Stimulated activated naive CD8-positive, alpha-beta T cell treated with anti-CD3 and anti-CD28 coated beads, Interleukin-15, Interleukin-2, amounts not matched to agents 100 ng/mL and 50 ng/mL, for 24 hours (primary cell): ENCODE measurements at regions not wholly inside any gene's neighbourhood (a gene's known extent, or its start where the extent isn't known, plus 50 kb on each side); places are given as distances from the start of the nearest gene placed in this dataset.

Experiments
- H3K27ac Mint-ChIP-seq: one replicate; pipeline ENCODE4 v1.8.0; 2021; ENCODE audit warnings: mild to moderate bottlenecking, mixed read lengths
- H3K27me3 Mint-ChIP-seq: one replicate; pipeline ENCODE4 v1.8.0; 2021; ENCODE audit warnings: mixed read lengths
- H3K36me3 Mint-ChIP-seq: one replicate; pipeline ENCODE4 v1.8.0; 2021; ENCODE audit warnings: low read depth, mixed read lengths
- H3K4me1 Mint-ChIP-seq: one replicate; pipeline ENCODE4 v1.8.0; 2021; ENCODE audit warnings: low read depth, mixed read lengths
- H3K4me3 Mint-ChIP-seq: one replicate; pipeline ENCODE4 v1.8.0; 2021; ENCODE audit warnings: mild to moderate bottlenecking, mixed read lengths
- H3K9me3 Mint-ChIP-seq: one replicate; pipeline ENCODE4 v1.8.0; 2021; ENCODE audit warnings: mixed read lengths

- no peaks in the 10 kb centered on the region for H3K4me1 Mint-ChIP-seq
- no peaks in the 10 kb centered on the region for H3K36me3 Mint-ChIP-seq
- H3K4me3 Mint-ChIP-seq, result no peak overlapping the region
- H3K27ac Mint-ChIP-seq, result no peak overlapping the region
- H3K9me3 Mint-ChIP-seq, result no peaks in the 10 kb centered on the region
- peaks cover 5% of the 10 kb centered on the region for H3K27me3 Mint-ChIP-seq
Observed at GRCh38 chr3:18246336-18247060, 178.6 kb downstream of the SATB1 start.

- Mint-ChIP-seq H3K27ac (no peak overlapping the region), H3K9me3 (no peaks in the 10 kb centered on the region), H3K36me3 (no peaks in the 10 kb centered on the region), H3K4me3 (no peak overlapping the region), H3K27me3 (peaks cover 5% of the 10 kb centered on the region), H3K4me1 (no peaks in the 10 kb centered on the region)
Observed at GRCh38 chr3:18245721-18246120, 179.4 kb downstream of the SATB1 start.

- peaks cover 19% of the 10 kb centered on the region for H3K4me1 Mint-ChIP-seq
- no peak overlapping the region for H3K27ac Mint-ChIP-seq
- H3K4me3 Mint-ChIP-seq, result no peak overlapping the region
- peaks cover 19% of the 10 kb centered on the region for H3K27me3 Mint-ChIP-seq
- H3K9me3 Mint-ChIP-seq, result no peaks in the 10 kb centered on the region
- no peaks in the 10 kb centered on the region for H3K36me3 Mint-ChIP-seq
Observed at GRCh38 chr3:18241837-18242236, 183.3 kb downstream of the SATB1 start.

GRCh38 chr3:18239674-18240073 lies 185.5 kb downstream of the SATB1 start:
- no peak overlapping the region for H3K27ac Mint-ChIP-seq
- H3K4me1 Mint-ChIP-seq, result peaks cover 26% of the 10 kb centered on the region
- no peak overlapping the region for H3K4me3 Mint-ChIP-seq
- H3K27me3 Mint-ChIP-seq, result peaks cover 27% of the 10 kb centered on the region
- no peaks in the 10 kb centered on the region for H3K9me3 Mint-ChIP-seq
- no peaks in the 10 kb centered on the region for H3K36me3 Mint-ChIP-seq

GRCh38 chr3:18238746-18239331 lies 186.3 kb downstream of the SATB1 start:
- Mint-ChIP-seq H3K27me3 (peaks cover 29% of the 10 kb centered on the region), H3K4me1 (peaks cover 26% of the 10 kb centered on the region), H3K36me3 (no peaks in the 10 kb centered on the region), H3K27ac (no peak overlapping the region), H3K9me3 (no peaks in the 10 kb centered on the region), H3K4me3 (no peak overlapping the region)

- Mint-ChIP-seq H3K9me3 (no peaks in the 10 kb centered on the region), H3K4me3 (no peak overlapping the region)
Observed at GRCh38 chr3:18238332-18238731, 186.8 kb downstream of the SATB1 start.

GRCh38 chr3:18237251-18238005 lies 187.7 kb downstream of the SATB1 start:
- Mint-ChIP-seq H3K4me3 (no peak overlapping the region), H3K27me3 (peaks cover 29% of the 10 kb centered on the region), H3K27ac (no peak overlapping the region), H3K9me3 (no peaks in the 10 kb centered on the region), H3K4me1 (peaks cover 26% of the 10 kb centered on the region), H3K36me3 (no peaks in the 10 kb centered on the region)

More at GRCh38 chr3:18238332-18238731, 186.8 kb downstream of the SATB1 start:
- peak overlapping the region; percentile 15 for H3K27ac Mint-ChIP-seq
- peaks cover 30% of the 10 kb centered on the region for H3K27me3 Mint-ChIP-seq
- no peaks in the 10 kb centered on the region for H3K36me3 Mint-ChIP-seq
- peaks cover 26% of the 10 kb centered on the region for H3K4me1 Mint-ChIP-seq

GRCh38 chr3:18236726-18237125 lies 188.4 kb downstream of the SATB1 start:
- H3K9me3 Mint-ChIP-seq, result no peaks in the 10 kb centered on the region
- no peak overlapping the region for H3K4me3 Mint-ChIP-seq
- H3K4me1 Mint-ChIP-seq, result peaks cover 26% of the 10 kb centered on the region
- H3K27ac Mint-ChIP-seq, result no peak overlapping the region
- H3K36me3 Mint-ChIP-seq, result no peaks in the 10 kb centered on the region
- H3K27me3 Mint-ChIP-seq, result peaks cover 29% of the 10 kb centered on the region

- peaks cover 26% of the 10 kb centered on the region for H3K4me1 Mint-ChIP-seq
- H3K27me3 Mint-ChIP-seq, result peaks cover 22% of the 10 kb centered on the region
- H3K36me3 Mint-ChIP-seq, result no peaks in the 10 kb centered on the region
- H3K4me3 Mint-ChIP-seq, result no peak overlapping the region
- no peak overlapping the region for H3K27ac Mint-ChIP-seq
- no peaks in the 10 kb centered on the region for H3K9me3 Mint-ChIP-seq
Observed at GRCh38 chr3:18234717-18235335, 190.3 kb downstream of the SATB1 start.

GRCh38 chr3:18233987-18234716 lies 191.0 kb downstream of the SATB1 start:
- Mint-ChIP-seq H3K27me3 (peaks cover 20% of the 10 kb centered on the region), H3K4me3 (no peak overlapping the region), H3K36me3 (no peaks in the 10 kb centered on the region), H3K4me1 (peaks cover 26% of the 10 kb centered on the region), H3K9me3 (no peaks in the 10 kb centered on the region), H3K27ac (peak overlapping the region; percentile 31)

- H3K9me3 Mint-ChIP-seq, result no peaks in the 10 kb centered on the region
- no peak overlapping the region for H3K4me3 Mint-ChIP-seq
- H3K27ac Mint-ChIP-seq, result no peak overlapping the region
- H3K27me3 Mint-ChIP-seq, result peaks cover 15% of the 10 kb centered on the region
- H3K36me3 Mint-ChIP-seq, result no peaks in the 10 kb centered on the region
- peaks cover 12% of the 10 kb centered on the region for H3K4me1 Mint-ChIP-seq
Observed at GRCh38 chr3:18232317-18232716, 192.8 kb downstream of the SATB1 start.

- Mint-ChIP-seq H3K9me3 (no peaks in the 10 kb centered on the region), H3K36me3 (no peaks in the 10 kb centered on the region), H3K27me3 (no peaks in the 10 kb centered on the region), H3K27ac (no peak overlapping the region), H3K4me1 (peaks cover 24% of the 10 kb centered on the region), H3K4me3 (no peak overlapping the region)
Observed at GRCh38 chr3:18228060-18228459, 197.1 kb downstream of the SATB1 start.

- no peak overlapping the region for H3K27ac Mint-ChIP-seq
- peaks cover 29% of the 10 kb centered on the region for H3K4me1 Mint-ChIP-seq
- H3K36me3 Mint-ChIP-seq, result no peaks in the 10 kb centered on the region
- no peaks in the 10 kb centered on the region for H3K27me3 Mint-ChIP-seq
- H3K9me3 Mint-ChIP-seq, result no peaks in the 10 kb centered on the region
- no peak overlapping the region for H3K4me3 Mint-ChIP-seq
Observed at GRCh38 chr3:18225709-18226108, 199.4 kb downstream of the SATB1 start.

- no peak overlapping the region for H3K27ac Mint-ChIP-seq
Observed at GRCh38 chr3:18224426-18224825, 200.7 kb downstream of the SATB1 start.

More at GRCh38 chr3:18224426-18224825, 200.7 kb downstream of the SATB1 start:
- Mint-ChIP-seq H3K4me3 (no peak overlapping the region), H3K27me3 (no peaks in the 10 kb centered on the region), H3K4me1 (peaks cover 32% of the 10 kb centered on the region), H3K9me3 (no peaks in the 10 kb centered on the region), H3K36me3 (no peaks in the 10 kb centered on the region)
